HCT116 (cell line): ENCODE measurements at regions not wholly inside any gene's neighbourhood (a gene's known extent, or its start where the extent isn't known, plus 50 kb on each side); places are given as distances from the start of the nearest gene placed in this dataset.

Experiments used
- ATAC-seq: fragments of 200-7000 bp; cut with Tn5 transposase; 2 replicates; pipeline ENCODE4 v1.9.1; 2020; ENCODE audit warnings: mild to moderate bottlenecking, moderate library complexity
- BruUV-seq: library from RNA; stranded (reverse); fragments of 400-500 nt; replicated peaks from 2 replicates; lab custom pipeline; 2021; lab: Mats Ljungman, UMichigan
- CTCF ChIA-PET: fragments of 300-600 bp; sonication (Branson Sonifier 250); formaldehyde crosslinking; loops from one replicate; lab custom pipeline; 2021; ENCODE audit warnings: antibody characterized with exemption; lab: Charles Lee
- POLR2A ChIA-PET: fragments of 300-600, 350-600 bp; sonication (Branson Sonifier 250); formaldehyde crosslinking; loops from one replicate; lab custom pipeline; 2021; ENCODE audit warnings: antibody characterized with exemption; lab: Charles Lee
- RAD21 ChIA-PET, 2 experiments: fragments of 300-600 bp; sonication (Branson Sonifier 250); formaldehyde crosslinking; loops; one replicate each; lab custom pipeline; 2023; ENCODE audit warnings: low total read pairs in 2 of 2; ENCODE audit not compliant: uncharacterized antibody in 2 of 2, unreplicated experiment in 2 of 2, low non-redundant PET in 1 of 2; lab: Charles Lee
- DNase-seq: peaks from one replicate; pipeline ENCODE4 v3.0.0-alpha.2; 2010; ENCODE audit warnings: low read depth, low spot score
- H2AFZ ChIP-seq: fragments of 200-600 bp; shearing (Covaris generic), sonication (generic); 2 replicates; pipeline ENCODE4 v1.6.1; 2017; ENCODE audit warnings: low read depth, mixed run types, mixed read lengths, antibody characterized with exemption, low read length; ENCODE audit not compliant: poor library complexity, severe bottlenecking
- H3K27ac ChIP-seq: 2 replicates; pipeline ENCODE4 v1.5.1; 2012; ENCODE audit warnings: low read depth, low read length
- H3K27me3 ChIP-seq: fragments of 200-600 bp; sonication (generic); 2 replicates; pipeline ENCODE4 v1.6.1; 2016; ENCODE audit warnings: mixed run types, low read length, mixed read lengths; ENCODE audit not compliant: insufficient read depth
- H3K36me3 ChIP-seq, 2 experiments: fragments of 200-500 bp in 1 of 2; fragments of 200-600 bp in 1 of 2; sonication (Bioruptor generic) in 1 of 2; sonication (generic) in 1 of 2; 2 replicates each; pipeline versions ENCODE4 v1.5.1 to v1.6.1; 2014 to 2016; ENCODE audit warnings: low read length in 2 of 2, inconsistent platforms in 1 of 2, mixed read lengths in 1 of 2, mixed run types in 1 of 2; ENCODE audit not compliant: insufficient read depth in 2 of 2, control insufficient read depth in 1 of 2
- H3K4me1 ChIP-seq, 2 experiments: fragments of 200-600 bp in 1 of 2; sonication (generic) in 1 of 2; 2 replicates each; pipeline versions ENCODE4 v1.5.1 to v1.6.1; 2012 to 2017; ENCODE audit warnings: low read length in 2 of 2, inconsistent platforms in 1 of 2, mild to moderate bottlenecking in 1 of 2, mixed read lengths in 1 of 2, mixed run types in 1 of 2, moderate library complexity in 1 of 2; ENCODE audit not compliant: insufficient read depth in 2 of 2, control insufficient read depth in 1 of 2
- H3K4me2 ChIP-seq: fragments of 200-600 bp; sonication (generic); 2 replicates; pipeline ENCODE4 v1.6.1; 2017; ENCODE audit warnings: mixed run types, low read length, mixed read lengths
- H3K4me3 ChIP-seq, 2 experiments: fragments of 200-600 bp in 1 of 2; sonication (generic) in 1 of 2; replicated peaks in 1 of 2; 2 replicates each; pipeline ENCODE4 v1.5.1; 2011 to 2016; ENCODE audit warnings: low read length in 2 of 2, control low read depth in 1 of 2, low read depth in 1 of 2, mild to moderate bottlenecking in 1 of 2, mixed read lengths in 1 of 2, mixed run types in 1 of 2
- H3K79me2 ChIP-seq: fragments of 200-600 bp; sonication (generic); 2 replicates; pipeline ENCODE4 v1.6.1; 2017; ENCODE audit warnings: mild to moderate bottlenecking, mixed run types, low read length, moderate library complexity, mixed read lengths; ENCODE audit not compliant: insufficient read depth
- H3K9ac ChIP-seq: fragments of 200-600 bp; sonication (generic); 2 replicates; pipeline ENCODE4 v1.6.1; 2016; ENCODE audit warnings: low read length, mixed read lengths
- H3K9me2 ChIP-seq: fragments of 200-600 bp; sonication (generic), shearing (Covaris generic); 2 replicates; pipeline ENCODE4 v1.6.1; 2017; ENCODE audit warnings: mixed run types, mild to moderate bottlenecking, moderate library complexity; ENCODE audit not compliant: insufficient read depth
- H3K9me3 ChIP-seq, 2 experiments: fragments of 200-500 bp in 1 of 2; fragments of 200-600 bp in 1 of 2; sonication (Bioruptor generic) in 1 of 2; sonication (generic) in 1 of 2; 2 replicates each; pipeline ENCODE4 v1.6.1; 2014 to 2017; ENCODE audit warnings: low read length in 2 of 2, mixed read lengths in 2 of 2, inconsistent platforms in 1 of 2, low read depth in 1 of 2, mild to moderate bottlenecking in 1 of 2, mixed run types in 1 of 2, moderate library complexity in 1 of 2; ENCODE audit not compliant: control insufficient read depth in 1 of 2, insufficient read depth in 1 of 2
- H4K20me1 ChIP-seq: fragments of 200-600 bp; sonication (generic), shearing (Covaris generic); 2 replicates; pipeline ENCODE4 v1.6.1; 2017; ENCODE audit warnings: mixed run types, mild to moderate bottlenecking, moderate library complexity; ENCODE audit not compliant: insufficient read depth
- ATF3 ChIP-seq: IDR thresholded peaks from 2 replicates; pipeline ENCODE4 v1.6.1; 2012
- CBX3 ChIP-seq: IDR thresholded peaks from 2 replicates; pipeline ENCODE4 v1.6.1; 2012; ENCODE audit warnings: low read depth
- CTCF ChIP-seq, 3 experiments: fragments of 200-600 bp in 1 of 3; sonication (generic) in 1 of 3; IDR thresholded peaks in 2 of 3; conservative IDR thresholded peaks in 1 of 3; 2 replicates each; pipeline ENCODE4 v1.5.1; 2012 to 2017; ENCODE audit warnings: low read depth in 2 of 3, low read length in 2 of 3, antibody characterized with exemption in 1 of 3, borderline replicate concordance in 1 of 3, control low read depth in 1 of 3, mild to moderate bottlenecking in 1 of 3, mixed read lengths in 1 of 3, mixed run types in 1 of 3, moderate library complexity in 1 of 3; ENCODE audit not compliant: insufficient read depth in 1 of 3
- EGR1 ChIP-seq: IDR thresholded peaks from 2 replicates; pipeline ENCODE4 v1.6.1; 2012; ENCODE audit warnings: low read depth
- ELF1 ChIP-seq: IDR thresholded peaks from 2 replicates; pipeline ENCODE4 v1.6.1; 2012; ENCODE audit warnings: low read depth, borderline replicate concordance
- EZH2phosphoT487 ChIP-seq: fragments of 200-600 bp; IDR thresholded peaks from 2 replicates; pipeline ENCODE4 v1.6.1; 2018; ENCODE audit warnings: antibody characterized with exemption, borderline replicate concordance
- FOSL1 ChIP-seq: IDR thresholded peaks from 2 replicates; pipeline ENCODE4 v1.6.1; 2012; ENCODE audit warnings: low read depth
- JUND ChIP-seq: IDR thresholded peaks from 2 replicates; pipeline ENCODE4 v1.6.1; 2012
- MAX ChIP-seq: IDR thresholded peaks from 2 replicates; pipeline ENCODE4 v1.6.1; 2012
- POLR2A ChIP-seq: IDR thresholded peaks from 2 replicates; pipeline ENCODE4 v1.7.0; 2011; ENCODE audit warnings: borderline replicate concordance; ENCODE audit not compliant: insufficient read depth, insufficient read length; ENCODE audit errors: extremely low read depth
- POLR2AphosphoS5 ChIP-seq: IDR thresholded peaks from 2 replicates; pipeline ENCODE4 v1.6.1; 2011; ENCODE audit warnings: mild to moderate bottlenecking, low read depth, low read length, moderate library complexity
- REST ChIP-seq: IDR thresholded peaks from 2 replicates; pipeline ENCODE4 v1.6.1; 2012; ENCODE audit warnings: low read depth
- SIN3A ChIP-seq: IDR thresholded peaks from 2 replicates; pipeline ENCODE4 v1.6.1; 2012; ENCODE audit warnings: low read depth
- SRF ChIP-seq: IDR thresholded peaks from 2 replicates; pipeline ENCODE4 v1.6.1; 2012; ENCODE audit warnings: low read depth
- TCF7L2 ChIP-seq: IDR thresholded peaks from 2 replicates; pipeline ENCODE4 v1.7.0; 2011; ENCODE audit warnings: borderline replicate concordance, inconsistent platforms; ENCODE audit not compliant: insufficient read depth, insufficient read length; ENCODE audit errors: extremely low read depth
- ZNF274 ChIP-seq: fragments of 200-500 bp; sonication (Bioruptor generic); IDR thresholded peaks from 2 replicates; pipeline ENCODE4 v1.6.1; 2014; ENCODE audit warnings: mild to moderate bottlenecking, low read depth, low read length, inconsistent platforms
- intact Hi-C: fragments of 100-400 bp; cut with micrococcal nuclease; formaldehyde crosslinking; loops from 2 replicates; pipeline ENCODE4 v1.10.0; 2022

- Histone ChIP-seq H3K27ac (no peak overlapping the region), H3K79me2 (no peaks in the 10 kb centered on the region), H4K20me1 (no peaks in the 10 kb centered on the region), H3K9me3 (no peaks in the 10 kb centered on the region), H3K27me3 (no peaks in the 10 kb centered on the region), H3K9ac (no peak overlapping the region), H3K36me3 (no peaks in the 10 kb centered on the region), H3K4me1 (peaks cover 0 to 10% of the 10 kb centered on the region in 2 experiments; a peak in 1 of 4 replicates), H2AFZ (no peak overlapping the region), H3K4me2 (no peak overlapping the region), H3K4me3 (no peak overlapping the region), H3K9me2 (no peaks in the 10 kb centered on the region)
- no TSS peak for BruUV-seq
- POLR2A ChIA-PET = no interaction called here
- RAD21 ChIA-PET = no interaction called here
- DNase-seq (no peak), ATAC-seq (no peak)
- CTCF ChIA-PET = no interaction called here
- intact Hi-C loops = no loop called here
- no peak for TF ChIP-seq JUND
- TF ChIP-seq ZNF274 = no peak
- TF ChIP-seq POLR2AphosphoS5 = no peak
- TF ChIP-seq REST = no peak
These were observed 102.6 kb upstream of the RPS6KA2 start for GRCh38 chr6:166729658-166730057.

- Histone ChIP-seq H3K36me3 (no peaks in the 10 kb centered on the region), H2AFZ (no peak overlapping the region), H3K9me2 (no peaks in the 10 kb centered on the region), H3K79me2 (no peaks in the 10 kb centered on the region), H3K27ac (no peak overlapping the region), H4K20me1 (no peaks in the 10 kb centered on the region), H3K4me3 (no peak overlapping the region), H3K4me1 (peaks cover 0 to 10% of the 10 kb centered on the region in 2 experiments; a peak in 1 of 4 replicates), H3K4me2 (no peak overlapping the region), H3K27me3 (no peaks in the 10 kb centered on the region), H3K9me3 (no peaks in the 10 kb centered on the region), H3K9ac (no peak overlapping the region)
- RAD21 ChIA-PET = no interaction called here
- BruUV-seq = no TSS peak
- intact Hi-C loops = no loop called here
- peak; percentile 27; the same call in 1 of the 2 replicates for ATAC-seq
- DNase-seq = no peak
- CTCF ChIA-PET = no interaction called here
- POLR2A ChIA-PET = no interaction called here
- no peak for TF ChIP-seq FOSL1
- TF ChIP-seq ZNF274 = no peak
- TF ChIP-seq ELF1 = no peak
- no peak for TF ChIP-seq ATF3
- no peak for TF ChIP-seq MAX
- no peak for TF ChIP-seq CTCF (IDR thresholded peaks at IDR 0.05 in 2 of 3, conservative IDR thresholded peaks at IDR 0.05 in 1 of 3; ENCODE audit: borderline replicate concordance in 1 of 3, insufficient read depth in 1 of 3, low read depth in 2 of 3, low read length in 2 of 3)
- TF ChIP-seq CBX3 = no peak
- TF ChIP-seq TCF7L2 = no peak
- no peak for TF ChIP-seq EZH2phosphoT487
- TF ChIP-seq POLR2A = no peak
- TF ChIP-seq SRF = no peak
- no peak for TF ChIP-seq SIN3A
- no peak for TF ChIP-seq EGR1
These were observed 102.0 kb upstream of the RPS6KA2 start for GRCh38 chr6:166728884-166729530.
